ENCODE measurements at regions not wholly inside any gene's neighbourhood (a gene's known extent, or its start where the extent isn't known, plus 50 kb on each side); places are given as distances from the start of the nearest gene placed in this dataset.

DNA sequence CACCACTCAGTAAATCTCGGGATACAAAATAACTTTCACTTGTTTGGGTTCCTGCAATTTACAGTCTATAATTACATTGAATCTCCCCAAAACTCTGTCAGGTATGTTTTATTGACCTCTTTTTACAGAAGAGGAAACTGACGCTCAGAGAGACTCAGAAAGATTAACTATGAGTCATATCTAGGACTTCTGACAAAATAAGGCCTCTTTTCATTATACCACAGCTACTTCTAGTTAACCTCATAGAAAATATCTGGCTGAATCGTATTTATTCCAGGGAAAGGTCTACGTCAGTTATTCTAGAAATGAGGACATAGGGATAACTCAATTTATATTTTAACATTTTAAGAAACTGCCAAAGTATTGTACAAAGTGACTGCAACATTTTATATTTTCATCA lies 211.1 kb upstream of the FAM78B start:
- TF ChIP-seq, protein P1, sequence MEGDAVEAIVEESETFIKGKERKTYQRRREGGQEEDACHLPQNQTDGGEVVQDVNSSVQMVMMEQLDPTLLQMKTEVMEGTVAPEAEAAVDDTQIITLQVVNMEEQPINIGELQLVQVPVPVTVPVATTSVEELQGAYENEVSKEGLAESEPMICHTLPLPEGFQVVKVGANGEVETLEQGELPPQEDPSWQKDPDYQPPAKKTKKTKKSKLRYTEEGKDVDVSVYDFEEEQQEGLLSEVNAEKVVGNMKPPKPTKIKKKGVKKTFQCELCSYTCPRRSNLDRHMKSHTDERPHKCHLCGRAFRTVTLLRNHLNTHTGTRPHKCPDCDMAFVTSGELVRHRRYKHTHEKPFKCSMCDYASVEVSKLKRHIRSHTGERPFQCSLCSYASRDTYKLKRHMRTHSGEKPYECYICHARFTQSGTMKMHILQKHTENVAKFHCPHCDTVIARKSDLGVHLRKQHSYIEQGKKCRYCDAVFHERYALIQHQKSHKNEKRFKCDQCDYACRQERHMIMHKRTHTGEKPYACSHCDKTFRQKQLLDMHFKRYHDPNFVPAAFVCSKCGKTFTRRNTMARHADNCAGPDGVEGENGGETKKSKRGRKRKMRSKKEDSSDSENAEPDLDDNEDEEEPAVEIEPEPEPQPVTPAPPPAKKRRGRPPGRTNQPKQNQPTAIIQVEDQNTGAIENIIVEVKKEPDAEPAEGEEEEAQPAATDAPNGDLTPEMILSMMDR (IDR thresholded peaks at IDR 0.05), result no peak
- TF ChIP-seq POLR2A (IDR thresholded peaks at IDR 0.05) (no peak), EP300 (IDR thresholded peaks at IDR 0.05) (no peak), POLR2AphosphoS5 (IDR thresholded peaks at IDR 0.05) (no peak)
